ENCODE measurements at regions not wholly inside any gene's neighbourhood (a gene's known extent, or its start where the extent isn't known, plus 50 kb on each side); places are given as distances from the start of the nearest gene placed in this dataset.

- DNase-seq (ENCODE audit: low spot score): no peak
Observed at GRCh38 chr3:177569193-177569592, 371.9 kb upstream of the TBL1XR1 start.

GRCh38 chr3:177569875-177570657, 372.8 kb upstream of the TBL1XR1 start:
- DNase-seq (ENCODE audit: low spot score): no peak

GRCh38 chr3:177571271-177571943, 374.1 kb upstream of the TBL1XR1 start:
- DNase-seq (ENCODE audit: low spot score): peak; percentile 53

GRCh38 chr3:177571944-177572315, 374.6 kb upstream of the TBL1XR1 start:
- DNase-seq (ENCODE audit: low spot score): no peak

GRCh38 chr3:177574222-177574856, 377.1 kb upstream of the TBL1XR1 start:
- peak; percentile 25 for DNase-seq (ENCODE audit: low spot score)

GRCh38 chr3:177576746-177577145, 379.5 kb upstream of the TBL1XR1 start:
- no peak for DNase-seq (ENCODE audit: low spot score)

GRCh38 chr3:177578488-177578887, 381.2 kb upstream of the TBL1XR1 start:
- DNase-seq (ENCODE audit: low spot score): no peak

- DNase-seq (ENCODE audit: low spot score): no peak
Observed at GRCh38 chr3:177579419-177579818, 382.1 kb upstream of the TBL1XR1 start.

- no peak for DNase-seq (ENCODE audit: low spot score)
Observed at GRCh38 chr3:177580437-177580836, 383.2 kb upstream of the TBL1XR1 start.

GRCh38 chr3:177585271-177585670, 388.0 kb upstream of the TBL1XR1 start:
- no peak for DNase-seq (ENCODE audit: low spot score)

- peak; percentile 10 for DNase-seq (ENCODE audit: low spot score)
Observed at GRCh38 chr3:177589041-177589650, 391.9 kb upstream of the TBL1XR1 start.

- peak; percentile 98 for DNase-seq (ENCODE audit: low spot score)
Observed at GRCh38 chr3:177589911-177590381, 392.7 kb upstream of the TBL1XR1 start.

GRCh38 chr3:177590826-177591225, 393.5 kb upstream of the TBL1XR1 start:
- DNase-seq (ENCODE audit: low spot score): no peak

GRCh38 chr3:177591379-177591778, 394.1 kb upstream of the TBL1XR1 start:
- DNase-seq (ENCODE audit: low spot score): peak; percentile 13

- no peak for DNase-seq (ENCODE audit: low spot score)
Observed at GRCh38 chr3:177594096-177594495, 396.8 kb upstream of the TBL1XR1 start.

GRCh38 chr3:177595530-177596188, 398.4 kb upstream of the TBL1XR1 start:
- peak; percentile 59 for DNase-seq (ENCODE audit: low spot score)

- DNase-seq (ENCODE audit: low spot score): peak; percentile 89
Observed at GRCh38 chr3:177596248-177596815, 399.1 kb upstream of the TBL1XR1 start.

GRCh38 chr3:177596816-177597271, 399.6 kb upstream of the TBL1XR1 start:
- DNase-seq (ENCODE audit: low spot score): peak; percentile 84

GRCh38 chr3:177597311-177598096, 400.2 kb upstream of the TBL1XR1 start:
- DNase-seq (ENCODE audit: low spot score): peak; percentile 90

GRCh38 chr3:177598097-177598833, 401.0 kb upstream of the TBL1XR1 start:
- DNase-seq (ENCODE audit: low spot score): no peak
